Endothelial cell of umbilical vein (primary cell): ENCODE measurements at regions not wholly inside any gene's neighbourhood (a gene's known extent, or its start where the extent isn't known, plus 50 kb on each side); places are given as distances from the start of the nearest gene placed in this dataset.

Experiments used
- BruUV-seq: library from RNA; stranded (reverse); fragments of 400-500 nt; replicated peaks from 2 replicates; lab custom pipeline; 2021; lab: Mats Ljungman, UMichigan
- CTCF ChIA-PET: fragments of 300-600, 350-600 bp; sonication (Branson Sonifier 250); formaldehyde crosslinking; loops from one replicate; lab custom pipeline; 2021; ENCODE audit warnings: antibody characterized with exemption, inconsistent platforms; lab: Charles Lee
- POLR2A ChIA-PET: fragments of 300-600, 350-600 bp; sonication (Branson Sonifier 250); formaldehyde crosslinking; loops from one replicate; lab custom pipeline; 2021; ENCODE audit warnings: antibody characterized with exemption, inconsistent platforms; lab: Charles Lee
- DNase-seq: peaks from one replicate; pipeline ENCODE4 v3.0.0-alpha.2; 2011; ENCODE audit warnings: low read depth, low spot score
- FAIRE-seq: peaks from 2 replicates; lab custom pipeline; 2011; peaks lifted over from hg19 to GRCh38; lab: Jason Lieb, UNC
- H2AFZ ChIP-seq: 2 replicates; pipeline ENCODE4 v1.6.0; 2012; ENCODE audit warnings: low read depth, low read length, control low read depth, inconsistent platforms
- H3K27ac ChIP-seq: 2 replicates; pipeline ENCODE4 v1.5.1; 2011; ENCODE audit warnings: low read depth, mild to moderate bottlenecking, control low read depth, low read length, moderate library complexity; ENCODE audit not compliant: insufficient read depth
- H3K27me3 ChIP-seq, 2 experiments: 2 replicates each; pipeline versions ENCODE4 v1.6.0 to v1.6.1; 2011; ENCODE audit warnings: low read length in 2 of 2, mixed read lengths in 1 of 2; ENCODE audit not compliant: control insufficient read depth in 2 of 2, insufficient read depth in 2 of 2
- H3K36me3 ChIP-seq, 2 experiments: 2 replicates in 1 of 2; 3 replicates in 1 of 2; pipeline ENCODE4 v1.5.1; 2011; ENCODE audit warnings: low read length in 2 of 2, mild to moderate bottlenecking in 1 of 2, moderate library complexity in 1 of 2; ENCODE audit not compliant: control insufficient read depth in 2 of 2, insufficient read depth in 2 of 2; ENCODE audit errors: extremely low read depth in 1 of 2
- H3K4me1 ChIP-seq: 3 replicates; pipeline ENCODE4 v1.5.1; 2011; ENCODE audit warnings: mild to moderate bottlenecking, low read length; ENCODE audit not compliant: control insufficient read depth, insufficient read depth; ENCODE audit errors: extremely low read depth
- H3K4me2 ChIP-seq: 2 replicates; pipeline ENCODE4 v1.6.1; 2011; ENCODE audit warnings: low read length, control low read depth, mixed read lengths; ENCODE audit not compliant: insufficient read depth
- H3K4me3 ChIP-seq, 3 experiments: fragments of 200-600 bp in 1 of 3; sonication (generic), shearing (Covaris generic) in 1 of 3; replicated peaks in 1 of 3; 2 replicates each; pipeline ENCODE4 v1.5.1; 2011 to 2016; ENCODE audit warnings: control low read depth in 3 of 3, low read length in 3 of 3, mild to moderate bottlenecking in 2 of 3, inconsistent platforms in 1 of 3, low read depth in 1 of 3, moderate library complexity in 1 of 3; ENCODE audit not compliant: insufficient read depth in 1 of 3
- H3K79me2 ChIP-seq: 2 replicates; pipeline ENCODE4 v1.6.0; 2012; ENCODE audit warnings: low read length, inconsistent platforms; ENCODE audit not compliant: control insufficient read depth, insufficient read depth
- H3K9ac ChIP-seq: replicated peaks from 2 replicates; pipeline ENCODE3; 2011; ENCODE audit warnings: low read length, control low read depth; ENCODE audit not compliant: insufficient read depth; ENCODE audit errors: extremely low read depth
- H3K9me1 ChIP-seq: replicated peaks from 3 replicates; pipeline ENCODE4 v1.6.0; 2011; ENCODE audit warnings: mild to moderate bottlenecking, low read length; ENCODE audit not compliant: control insufficient read depth, insufficient read depth; ENCODE audit errors: extremely low read depth
- H3K9me3 ChIP-seq: replicated peaks from 2 replicates; pipeline ENCODE4 v1.5.1; 2012; ENCODE audit warnings: low read length, inconsistent platforms; ENCODE audit not compliant: control insufficient read depth, insufficient read depth
- H4K20me1 ChIP-seq: replicated peaks from 2 replicates; pipeline ENCODE3; 2011; ENCODE audit warnings: mild to moderate bottlenecking, low read length; ENCODE audit not compliant: control insufficient read depth, insufficient read depth; ENCODE audit errors: extremely low read depth
- CTCF ChIP-seq, 2 donors: IDR thresholded peaks; 1 replicate in 1 of 2; 2 replicates in 1 of 2; pipeline ENCODE4 v1.5.1; 2011; ENCODE audit warnings: low read length in 2 of 2, mild to moderate bottlenecking in 2 of 2, moderate library complexity in 2 of 2, control low read depth in 1 of 2, inconsistent platforms in 1 of 2, low read depth in 1 of 2; ENCODE audit not compliant: insufficient read depth in 1 of 2; ENCODE audit errors: extremely low read depth in 1 of 2
- EZH2 ChIP-seq: IDR thresholded peaks from 2 replicates; pipeline ENCODE4 v1.6.1; 2012; ENCODE audit warnings: borderline replicate concordance, low read depth, mild to moderate bottlenecking, moderate library complexity, low read length, inconsistent platforms; ENCODE audit not compliant: severe bottlenecking
- FOS ChIP-seq: IDR thresholded peaks from 2 replicates; pipeline ENCODE4 v1.6.1; 2011; ENCODE audit warnings: mild to moderate bottlenecking, low read length, moderate library complexity, borderline replicate concordance; ENCODE audit not compliant: insufficient read depth
- GATA2 ChIP-seq: IDR thresholded peaks from 2 replicates; pipeline ENCODE4 v1.7.0; 2011; ENCODE audit warnings: low read depth, mild to moderate bottlenecking, moderate library complexity, mixed read lengths, low read length; ENCODE audit not compliant: insufficient read length, insufficient read depth
- JUN ChIP-seq: IDR thresholded peaks from 2 replicates; pipeline ENCODE4 v1.6.1; 2011; ENCODE audit warnings: borderline replicate concordance, low read depth; ENCODE audit not compliant: insufficient read length, insufficient read depth
- MAX ChIP-seq: IDR thresholded peaks from 2 replicates; pipeline ENCODE4 v1.6.1; 2011; ENCODE audit not compliant: insufficient read depth, insufficient read length
- MYC ChIP-seq: IDR thresholded peaks from one replicate; pipeline ENCODE4 v1.6.1; 2011; ENCODE audit warnings: mild to moderate bottlenecking, low read depth, low read length
- POLR2A ChIP-seq: IDR thresholded peaks from 2 replicates; pipeline ENCODE4 v1.6.1; 2012; ENCODE audit warnings: low read depth, mild to moderate bottlenecking, control low read depth, low read length
- POLR2AphosphoS5 ChIP-seq: IDR thresholded peaks from 2 replicates; pipeline ENCODE4 v1.6.1; 2012; ENCODE audit warnings: low read depth, mild to moderate bottlenecking, control low read depth, low read length, moderate library complexity; ENCODE audit not compliant: insufficient read depth
- dilution Hi-C: fragments of 300-500 bp; cut with MboI; formaldehyde crosslinking; loops from one replicate; pipeline ENCODE4 v1.15.0; 2019; ENCODE audit warnings: low sequenced_read_pairs; ENCODE audit not compliant: extremely low pct_ligation_motif_present
- intact Hi-C: fragments of 100-400 bp; cut with micrococcal nuclease; formaldehyde crosslinking; loops from one replicate; pipeline ENCODE4 v1.10.0; 2022

- no peaks in the 10 kb centered on the region for H3K9me1 ChIP-seq
- H3K27me3 ChIP-seq: no peaks in the 10 kb centered on the region
- intact Hi-C loops: no loop called here
- dilution Hi-C loops: no loop called here
- no peak overlapping the region for H3K9ac ChIP-seq
- no peaks in the 10 kb centered on the region for H3K4me1 ChIP-seq
- TF ChIP-seq MYC (no peak), POLR2AphosphoS5 (no peak), CTCF (IDR thresholded peaks at IDR 0.05; ENCODE audit: extremely low read depth in 1 of 2, insufficient read depth in 1 of 2, low read depth in 1 of 2, low read length in 2 of 2) (no peak), JUN (no peak), POLR2A (no peak), GATA2 (no peak), EZH2 (no peak), MAX (no peak), FOS (no peak)
- H3K27ac ChIP-seq: no peak overlapping the region
- no peaks in the 10 kb centered on the region for H3K79me2 ChIP-seq
- DNase-seq (no peak), FAIRE-seq (no peak)
- CTCF ChIA-PET: interaction anchor here (1.3 kb wide), 1 partner anchor 14 kb away, joined by 3 read pairs; no protein-coding TSS in a partner anchor
- POLR2A ChIA-PET: no interaction called here
- no peak overlapping the region for H3K4me2 ChIP-seq
- H3K36me3 ChIP-seq: no peaks in the 10 kb centered on the region
- BruUV-seq: no TSS peak
- no peak overlapping the region for H3K4me3 ChIP-seq
- H4K20me1 ChIP-seq: no peaks in the 10 kb centered on the region
- H2AFZ ChIP-seq: no peak overlapping the region
- H3K9me3 ChIP-seq: no peaks in the 10 kb centered on the region
These were observed 117.3 kb downstream of the RHOU start for GRCh38 chr1:228852511-228853088.
